KMS-11 (cell line): ENCODE measurements at regions not wholly inside any gene's neighbourhood (a gene's known extent, or its start where the extent isn't known, plus 50 kb on each side); places are given as distances from the start of the nearest gene placed in this dataset.
A peak's percentile ranks its signal among the peaks of the same experiment; 100 is the strongest.

Source experiments
- H2AFZ ChIP-seq: fragments of 200-600 bp; sonication (generic); 2 replicates; pipeline ENCODE4 v1.6.1; 2016; ENCODE audit warnings: antibody characterized with exemption, mixed run types, low read depth
- H3K27ac ChIP-seq: fragments of 200-600 bp; sonication (generic); 2 replicates; pipeline ENCODE4 v1.6.1; 2016; ENCODE audit warnings: mild to moderate bottlenecking, mixed run types
- H3K27me3 ChIP-seq: fragments of 200-600 bp; sonication (generic); 2 replicates; pipeline ENCODE4 v1.6.1; 2017; ENCODE audit warnings: mild to moderate bottlenecking, low read depth, mixed run types, moderate library complexity; ENCODE audit not compliant: insufficient read depth
- H3K36me3 ChIP-seq: fragments of 200-600 bp; sonication (generic); 2 replicates; pipeline ENCODE4 v1.6.1; 2017; ENCODE audit warnings: mild to moderate bottlenecking, mixed run types; ENCODE audit not compliant: insufficient read depth
- H3K4me1 ChIP-seq: fragments of 200-600 bp; sonication (generic); 2 replicates; pipeline ENCODE4 v1.6.1; 2016; ENCODE audit warnings: mild to moderate bottlenecking, low read depth, mixed run types; ENCODE audit not compliant: poor library complexity, severe bottlenecking
- H3K4me2 ChIP-seq: fragments of 200-600 bp; sonication (generic); 2 replicates; pipeline ENCODE4 v1.7.0; 2016; ENCODE audit warnings: mild to moderate bottlenecking, mixed run types
- H3K4me3 ChIP-seq: fragments of 200-600 bp; sonication (generic); IDR thresholded peaks from 2 replicates; pipeline ENCODE4 v1.6.1; 2017; ENCODE audit warnings: low read depth, low read length, mixed read lengths; ENCODE audit not compliant: insufficient read depth
- H3K79me2 ChIP-seq: fragments of 200-600 bp; sonication (generic); 2 replicates; pipeline ENCODE4 v1.6.1; 2016; ENCODE audit warnings: low read depth, mixed run types; ENCODE audit not compliant: insufficient read depth
- H3K9ac ChIP-seq: fragments of 200-600 bp; sonication (generic); 2 replicates; pipeline ENCODE4 v1.6.1; 2016; ENCODE audit warnings: mild to moderate bottlenecking, mixed run types
- H4K20me1 ChIP-seq: fragments of 200-600 bp; sonication (generic); 2 replicates; pipeline ENCODE4 v1.6.1; 2016; ENCODE audit warnings: mild to moderate bottlenecking, mixed run types; ENCODE audit not compliant: insufficient read depth
- CTCF ChIP-seq: fragments of 200-600 bp; sonication (generic); conservative IDR thresholded peaks from 2 replicates; pipeline ENCODE4 v1.6.1; 2017; ENCODE audit warnings: low read depth, mild to moderate bottlenecking, antibody characterized with exemption, low read length, moderate library complexity, mixed read lengths

GRCh38 chr4:187251896-187252295 is 528.2 kb upstream of the FAT1 start:
- Histone ChIP-seq H3K4me1 (no peaks in the 10 kb centered on the region), H3K36me3 (no peaks in the 10 kb centered on the region), H4K20me1 (no peaks in the 10 kb centered on the region), H3K79me2 (no peaks in the 10 kb centered on the region), H3K4me3 (no peak overlapping the region), H3K4me2 (no peak overlapping the region), H3K27ac (no peak overlapping the region), H3K27me3 (no peaks in the 10 kb centered on the region), H2AFZ (no peak overlapping the region), H3K9ac (no peak overlapping the region)
- no peak for TF ChIP-seq CTCF

- no peak overlapping the region for H3K4me3 ChIP-seq
- no peak for TF ChIP-seq CTCF
- H3K9ac ChIP-seq = no peak overlapping the region
- no peak overlapping the region for H3K27ac ChIP-seq
- no peaks in the 10 kb centered on the region for H4K20me1 ChIP-seq
- no peaks in the 10 kb centered on the region for H3K27me3 ChIP-seq
- no peak overlapping the region for H3K4me2 ChIP-seq
- no peaks in the 10 kb centered on the region for H3K4me1 ChIP-seq
- no peaks in the 10 kb centered on the region for H3K36me3 ChIP-seq
- no peak overlapping the region for H2AFZ ChIP-seq
- H3K79me2 ChIP-seq = no peaks in the 10 kb centered on the region
Observed at GRCh38 chr4:187256897-187257296, 533.2 kb upstream of the FAT1 start.

- no peak overlapping the region for H3K9ac ChIP-seq
- no peaks in the 10 kb centered on the region for H3K36me3 ChIP-seq
- H3K27ac ChIP-seq = no peak overlapping the region
- H3K4me3 ChIP-seq = no peak overlapping the region
- no peaks in the 10 kb centered on the region for H3K4me1 ChIP-seq
- no peak for TF ChIP-seq CTCF
- H3K79me2 ChIP-seq = no peaks in the 10 kb centered on the region
- no peak overlapping the region for H2AFZ ChIP-seq
- no peaks in the 10 kb centered on the region for H3K27me3 ChIP-seq
- no peaks in the 10 kb centered on the region for H4K20me1 ChIP-seq
- H3K4me2 ChIP-seq = no peak overlapping the region
Observed at GRCh38 chr4:187258651-187259401, 535.2 kb upstream of the FAT1 start.

- peak overlapping the region; percentile 70 for H3K27ac ChIP-seq
- no peak for TF ChIP-seq CTCF
- H3K27me3 ChIP-seq = no peaks in the 10 kb centered on the region
- H2AFZ ChIP-seq = peak overlapping the region; percentile 64
- no peak overlapping the region for H3K4me3 ChIP-seq
- peaks cover 32% of the 10 kb centered on the region for H3K4me1 ChIP-seq
- no peaks in the 10 kb centered on the region for H3K79me2 ChIP-seq
- no peaks in the 10 kb centered on the region for H3K36me3 ChIP-seq
- H3K9ac ChIP-seq = peak overlapping the region; percentile 34; the same call in 1 of the 2 replicates
- H3K4me2 ChIP-seq = peak overlapping the region; percentile 37; the same call in 1 of the 2 replicates
- H4K20me1 ChIP-seq = no peaks in the 10 kb centered on the region
Observed at GRCh38 chr4:187268940-187269339, 545.3 kb upstream of the FAT1 start.
